Endothelial cell of umbilical vein (primary cell): ENCODE measurements at regions not wholly inside any gene's neighbourhood (a gene's known extent, or its start where the extent isn't known, plus 50 kb on each side); places are given as distances from the start of the nearest gene placed in this dataset.

Experiments used
- CTCF ChIP-seq, 2 donors: IDR thresholded peaks; 1 replicate in 1 of 2; 2 replicates in 1 of 2; pipeline ENCODE4 v1.5.1; 2011; ENCODE audit warnings: low read length in 2 of 2, mild to moderate bottlenecking in 2 of 2, moderate library complexity in 2 of 2, control low read depth in 1 of 2, inconsistent platforms in 1 of 2, low read depth in 1 of 2; ENCODE audit not compliant: insufficient read depth in 1 of 2; ENCODE audit errors: extremely low read depth in 1 of 2
- EZH2 ChIP-seq: IDR thresholded peaks from 2 replicates; pipeline ENCODE4 v1.6.1; 2012; ENCODE audit warnings: borderline replicate concordance, low read depth, mild to moderate bottlenecking, moderate library complexity, low read length, inconsistent platforms; ENCODE audit not compliant: severe bottlenecking
- POLR2A ChIP-seq: IDR thresholded peaks from 2 replicates; pipeline ENCODE4 v1.6.1; 2012; ENCODE audit warnings: low read depth, mild to moderate bottlenecking, control low read depth, low read length

GRCh38 chr10:122777515-122778059, 68.1 kb downstream of the CUZD1 start:
- TF ChIP-seq POLR2A (no peak), CTCF (IDR thresholded peaks at IDR 0.05; ENCODE audit: extremely low read depth in 1 of 2, insufficient read depth in 1 of 2, low read depth in 1 of 2, low read length in 2 of 2) (no peak), EZH2 (no peak)
